ENCODE measurements at regions not wholly inside any gene's neighbourhood (a gene's known extent, or its start where the extent isn't known, plus 50 kb on each side); places are given as distances from the start of the nearest gene placed in this dataset.

GRCh38 chr1:229751610-229752009 lies 125.6 kb downstream of the URB2 start:
- Histone ChIP-seq H3K79me2 (ENCODE audit: low read length) (no peaks in the 10 kb centered on the region), H3K9me3 (ENCODE audit: insufficient read depth, low read length) (no peaks in the 10 kb centered on the region), H3K27ac (ENCODE audit: low read length) (no peak overlapping the region), H3K27me3 (ENCODE audit: low read depth, low read length) (peaks cover 7% of the 10 kb centered on the region; the same call in 1 of the 2 replicates), H3K4me3 (ENCODE audit: low read length) (no peak overlapping the region), H3K36me3 (replicated peaks; ENCODE audit: low read depth, low read length) (no peaks in the 10 kb centered on the region), H3K9ac (ENCODE audit: low read length) (no peak overlapping the region), H3K4me1 (ENCODE audit: low read length) (no peaks in the 10 kb centered on the region), H3K4me2 (ENCODE audit: low read length) (no peak overlapping the region), H2AFZ (ENCODE audit: low read depth, low read length) (no peak overlapping the region), H4K20me1 (ENCODE audit: insufficient read depth, low read length) (no peaks in the 10 kb centered on the region)
- TF ChIP-seq CTCF (IDR thresholded peaks at IDR 0.05; ENCODE audit: low read depth, low read length) (no peak), EZH2phosphoT487 (IDR thresholded peaks at IDR 0.05; ENCODE audit: low read depth) (no peak)

- no peak overlapping the region for H3K27ac ChIP-seq (ENCODE audit: low read length)
- H3K36me3 ChIP-seq (replicated peaks; ENCODE audit: low read depth, low read length) = no peaks in the 10 kb centered on the region
- H2AFZ ChIP-seq (ENCODE audit: low read depth, low read length) = no peak overlapping the region
- no peak overlapping the region for H3K9ac ChIP-seq (ENCODE audit: low read length)
- no peak overlapping the region for H3K4me3 ChIP-seq (ENCODE audit: low read length)
- H4K20me1 ChIP-seq (ENCODE audit: insufficient read depth, low read length) = no peaks in the 10 kb centered on the region
- peaks cover 15% of the 10 kb centered on the region; the same call in 1 of the 2 replicates for H3K27me3 ChIP-seq (ENCODE audit: low read depth, low read length)
- no peak overlapping the region for H3K4me2 ChIP-seq (ENCODE audit: low read length)
- no peak for TF ChIP-seq EZH2phosphoT487 (IDR thresholded peaks at IDR 0.05; ENCODE audit: low read depth)
- TF ChIP-seq CTCF (IDR thresholded peaks at IDR 0.05; ENCODE audit: low read depth, low read length) = no peak
- no peaks in the 10 kb centered on the region for H3K79me2 ChIP-seq (ENCODE audit: low read length)
- H3K9me3 ChIP-seq (ENCODE audit: insufficient read depth, low read length) = no peaks in the 10 kb centered on the region
- no peaks in the 10 kb centered on the region for H3K4me1 ChIP-seq (ENCODE audit: low read length)
These were observed 126.6 kb downstream of the URB2 start for GRCh38 chr1:229752679-229753078.

- peaks cover 21% of the 10 kb centered on the region; the same call in 1 of the 2 replicates for H3K27me3 ChIP-seq (ENCODE audit: low read depth, low read length)
- H3K27ac ChIP-seq (ENCODE audit: low read length) = no peak overlapping the region
- H3K36me3 ChIP-seq (replicated peaks; ENCODE audit: low read depth, low read length) = no peaks in the 10 kb centered on the region
- H3K9me3 ChIP-seq (ENCODE audit: insufficient read depth, low read length) = no peaks in the 10 kb centered on the region
- no peak overlapping the region for H3K4me3 ChIP-seq (ENCODE audit: low read length)
- TF ChIP-seq CTCF (IDR thresholded peaks at IDR 0.05; ENCODE audit: low read depth, low read length) (no peak), EZH2phosphoT487 (IDR thresholded peaks at IDR 0.05; ENCODE audit: low read depth) (no peak)
- H3K4me2 ChIP-seq (ENCODE audit: low read length) = no peak overlapping the region
- H2AFZ ChIP-seq (ENCODE audit: low read depth, low read length) = no peak overlapping the region
- no peak overlapping the region for H3K9ac ChIP-seq (ENCODE audit: low read length)
- no peaks in the 10 kb centered on the region for H3K79me2 ChIP-seq (ENCODE audit: low read length)
- H4K20me1 ChIP-seq (ENCODE audit: insufficient read depth, low read length) = no peaks in the 10 kb centered on the region
- H3K4me1 ChIP-seq (ENCODE audit: low read length) = no peaks in the 10 kb centered on the region
These were observed 127.9 kb downstream of the URB2 start for GRCh38 chr1:229753764-229754551.

- H3K27ac ChIP-seq (ENCODE audit: low read length) = no peak overlapping the region
- H4K20me1 ChIP-seq (ENCODE audit: insufficient read depth, low read length) = no peaks in the 10 kb centered on the region
- no peaks in the 10 kb centered on the region for H3K4me1 ChIP-seq (ENCODE audit: low read length)
- no peak for TF ChIP-seq EZH2phosphoT487 (IDR thresholded peaks at IDR 0.05; ENCODE audit: low read depth)
- no peak for TF ChIP-seq CTCF (IDR thresholded peaks at IDR 0.05; ENCODE audit: low read depth, low read length)
- no peak overlapping the region for H3K9ac ChIP-seq (ENCODE audit: low read length)
- H2AFZ ChIP-seq (ENCODE audit: low read depth, low read length) = no peak overlapping the region
- no peaks in the 10 kb centered on the region for H3K79me2 ChIP-seq (ENCODE audit: low read length)
- H3K36me3 ChIP-seq (replicated peaks; ENCODE audit: low read depth, low read length) = no peaks in the 10 kb centered on the region
- no peak overlapping the region for H3K4me3 ChIP-seq (ENCODE audit: low read length)
- no peak overlapping the region for H3K4me2 ChIP-seq (ENCODE audit: low read length)
- H3K27me3 ChIP-seq (ENCODE audit: low read depth, low read length) = peaks cover 21% of the 10 kb centered on the region; the same call in 1 of the 2 replicates
- H3K9me3 ChIP-seq (ENCODE audit: insufficient read depth, low read length) = no peaks in the 10 kb centered on the region
These were observed 130.6 kb downstream of the URB2 start for GRCh38 chr1:229756666-229757065.

Data from OCI-LY3 (cell line).